H1 (cell line): ENCODE measurements at regions not wholly inside any gene's neighbourhood (a gene's known extent, or its start where the extent isn't known, plus 50 kb on each side); places are given as distances from the start of the nearest gene placed in this dataset.

Experiments
- CTCF ChIA-PET: fragments of 300-600 bp; sonication (Branson Sonifier 250); formaldehyde crosslinking; loops from one replicate; lab custom pipeline; 2021; ENCODE audit not compliant: partially characterized antibody; lab: Charles Lee
- POLR2A ChIA-PET: fragments of 300-600 bp; sonication (Branson Sonifier 250); formaldehyde crosslinking; loops from one replicate; lab custom pipeline; 2021; ENCODE audit warnings: inconsistent platforms; ENCODE audit not compliant: partially characterized antibody; lab: Charles Lee
- DNase-seq, 2 experiments: peaks; one replicate each; pipeline versions ENCODE4 v3.0.0 to v3.0.0-alpha.2; 2010 to 2022; ENCODE audit warnings: low spot score in 2 of 2, low read depth in 1 of 2, mixed read lengths in 1 of 2
- FAIRE-seq: peaks from 2 replicates; lab custom pipeline; 2011; peaks lifted over from hg19 to GRCh38; lab: Jason Lieb, UNC
- H2AFZ ChIP-seq: 2 replicates; pipeline ENCODE4 v1.8.1; 2012; ENCODE audit warnings: low read length, inconsistent platforms
- H2AK5ac ChIP-seq: 2 replicates; pipeline ENCODE4 v1.6.1; 2013; ENCODE audit warnings: low read depth, low read length
- H2BK120ac ChIP-seq: replicated peaks from 2 replicates; pipeline ENCODE3; 2013; ENCODE audit warnings: low read depth, low read length, inconsistent platforms
- H2BK12ac ChIP-seq: 2 replicates; pipeline ENCODE4 v1.6.1; 2013; ENCODE audit warnings: low read depth, low read length
- H2BK15ac ChIP-seq: 2 replicates; pipeline ENCODE4 v1.6.1; 2013; ENCODE audit warnings: low read length
- H2BK20ac ChIP-seq: 2 replicates; pipeline ENCODE4 v1.6.1; 2013; ENCODE audit warnings: low read length
- H2BK5ac ChIP-seq: 2 replicates; pipeline ENCODE4 v1.6.1; 2013; ENCODE audit warnings: low read depth, low read length
- H3K14ac ChIP-seq: 2 replicates; pipeline ENCODE4 v1.6.1; 2013; ENCODE audit warnings: inconsistent platforms; ENCODE audit not compliant: insufficient read length
- H3K18ac ChIP-seq: 2 replicates; pipeline ENCODE4 v1.6.1; 2013; ENCODE audit warnings: low read length; ENCODE audit errors: extremely low read depth
- H3K23ac ChIP-seq: 2 replicates; pipeline ENCODE4 v1.6.1; 2013; ENCODE audit warnings: inconsistent platforms; ENCODE audit not compliant: insufficient read length
- H3K23me2 ChIP-seq: 2 replicates; pipeline ENCODE4 v1.6.1; 2013; ENCODE audit warnings: low read depth, low read length
- H3K27ac ChIP-seq: 2 replicates; pipeline ENCODE4 v1.6.1; 2011; ENCODE audit warnings: low read depth, low read length, inconsistent platforms
- H3K27me3 ChIP-seq, 4 experiments: replicated peaks in 1 of 4; 1 replicate in 1 of 4; 2 replicates in 3 of 4; pipeline versions ENCODE4 v1.6.1 to v1.8.1; 2011 to 2013; ENCODE audit warnings: low read length in 3 of 4, mild to moderate bottlenecking in 3 of 4, inconsistent platforms in 2 of 4, mixed read lengths in 2 of 4, moderate library complexity in 1 of 4; ENCODE audit not compliant: control insufficient read depth in 3 of 4, insufficient read depth in 3 of 4; ENCODE audit errors: extremely low read depth in 1 of 4
- H3K36me3 ChIP-seq, 4 experiments: 2 replicates each; pipeline versions ENCODE4 v1.6.1 to v1.8.1; 2011 to 2013; ENCODE audit warnings: mild to moderate bottlenecking in 4 of 4, low read length in 3 of 4, moderate library complexity in 2 of 4, control low read depth in 1 of 4, inconsistent platforms in 1 of 4; ENCODE audit not compliant: insufficient read depth in 4 of 4, control insufficient read depth in 2 of 4
- H3K4ac ChIP-seq: replicated peaks from 2 replicates; pipeline ENCODE3; 2013; ENCODE audit warnings: low read length, low read depth, mixed read lengths, inconsistent platforms; ENCODE audit not compliant: insufficient read length
- H3K4me1 ChIP-seq, 4 experiments: replicated peaks in 1 of 4; 1 replicate in 1 of 4; 2 replicates in 3 of 4; pipeline versions ENCODE4 v1.6.1 to v1.8.1; 2011 to 2013; ENCODE audit warnings: low read length in 3 of 4, inconsistent platforms in 2 of 4, mixed read lengths in 1 of 4; ENCODE audit not compliant: insufficient read depth in 4 of 4, control insufficient read depth in 3 of 4
- H3K4me2 ChIP-seq, 2 experiments: 2 replicates each; pipeline versions ENCODE4 v1.6.1 to v1.8.1; 2011 to 2013; ENCODE audit warnings: low read depth in 2 of 2, low read length in 2 of 2, control low read depth in 1 of 2, inconsistent platforms in 1 of 2, mild to moderate bottlenecking in 1 of 2; ENCODE audit not compliant: insufficient read depth in 1 of 2
- H3K4me3 ChIP-seq, 4 experiments: fragments of 200-600, 300-600 bp in 1 of 4; sonication (generic), shearing (Covaris generic), sonication (Bioruptor Twin) in 1 of 4; 2 replicates each; pipeline versions ENCODE4 v1.5.1 to v1.8.1; 2011 to 2016; ENCODE audit warnings: low read length in 4 of 4, low read depth in 3 of 4, control low read depth in 2 of 4, inconsistent platforms in 2 of 4, mild to moderate bottlenecking in 2 of 4, mixed read lengths in 1 of 4, moderate library complexity in 1 of 4; ENCODE audit not compliant: insufficient read depth in 2 of 4; ENCODE audit errors: extremely low read depth in 1 of 4
- H3K56ac ChIP-seq: replicated peaks from 2 replicates; pipeline ENCODE3; 2013; ENCODE audit warnings: low read depth, mild to moderate bottlenecking, mixed read lengths, low read length, inconsistent platforms; ENCODE audit not compliant: insufficient read length
- H3K79me1 ChIP-seq: 2 replicates; pipeline ENCODE4 v1.6.1; 2013; ENCODE audit warnings: low read depth, low read length, control low read depth
- H3K79me2 ChIP-seq, 2 experiments: 2 replicates each; pipeline versions ENCODE4 v1.6.1 to v1.8.1; 2012 to 2013; ENCODE audit warnings: low read length in 2 of 2, mild to moderate bottlenecking in 2 of 2, inconsistent platforms in 1 of 2; ENCODE audit not compliant: insufficient read depth in 2 of 2, control insufficient read depth in 1 of 2
- H3K9ac ChIP-seq, 4 experiments: replicated peaks in 1 of 4; 1 replicate in 1 of 4; 2 replicates in 3 of 4; pipeline versions ENCODE4 v1.6.1 to v1.8.1; 2011 to 2013; ENCODE audit warnings: low read depth in 3 of 4, low read length in 3 of 4, control low read depth in 2 of 4, mild to moderate bottlenecking in 2 of 4, moderate library complexity in 2 of 4, inconsistent platforms in 1 of 4; ENCODE audit errors: extremely low read depth in 1 of 4
- H3K9me3 ChIP-seq, 2 experiments: 2 replicates each; pipeline versions ENCODE4 v1.6.1 to v1.8.1; 2012 to 2013; ENCODE audit warnings: mild to moderate bottlenecking in 2 of 2, moderate library complexity in 2 of 2, control low read depth in 1 of 2, inconsistent platforms in 1 of 2, low read depth in 1 of 2, low read length in 1 of 2, mixed read lengths in 1 of 2; ENCODE audit not compliant: insufficient read depth in 2 of 2
- H4K20me1 ChIP-seq, 2 experiments: replicated peaks in 1 of 2; 2 replicates each; pipeline versions ENCODE3 to v1.8.1; 2011 to 2013; ENCODE audit warnings: inconsistent platforms in 2 of 2, low read length in 2 of 2, mild to moderate bottlenecking in 1 of 2; ENCODE audit not compliant: insufficient read depth in 2 of 2, control insufficient read depth in 1 of 2
- H4K5ac ChIP-seq: 2 replicates; pipeline ENCODE4 v1.6.1; 2013; ENCODE audit warnings: low read length, low read depth, mixed read lengths, inconsistent platforms; ENCODE audit not compliant: insufficient read length
- H4K8ac ChIP-seq: 2 replicates; pipeline ENCODE4 v1.8.0; 2013; ENCODE audit warnings: mild to moderate bottlenecking, moderate library complexity, low read length, inconsistent platforms; ENCODE audit not compliant: insufficient read depth; ENCODE audit errors: extremely low read depth
- H4K91ac ChIP-seq: replicated peaks from 2 replicates; pipeline ENCODE3; 2013; ENCODE audit warnings: low read length, mixed read lengths, inconsistent platforms; ENCODE audit not compliant: insufficient read length
- FOSL1 ChIP-seq: IDR thresholded peaks from 2 replicates; pipeline ENCODE4 v1.6.1; 2011; ENCODE audit warnings: mild to moderate bottlenecking, low read depth, low read length, moderate library complexity; ENCODE audit not compliant: insufficient read depth
- MAFK ChIP-seq: IDR thresholded peaks from 2 replicates; pipeline ENCODE4 v1.6.1; 2012; ENCODE audit warnings: low read depth, mild to moderate bottlenecking, improper control_type of control experiment, low read length
- POLR2AphosphoS5 ChIP-seq: IDR thresholded peaks from 2 replicates; pipeline ENCODE4 v1.6.1; 2011; ENCODE audit warnings: low read depth, low read length
- SIX5 ChIP-seq: IDR thresholded peaks from 2 replicates; pipeline ENCODE4 v1.6.1; 2011; ENCODE audit warnings: mild to moderate bottlenecking, low read depth, low read length
- WGBS, 2 experiments: shearing (Covaris generic) in 1 of 2; methylation state at CpG; one replicate each; pipeline versions ENCODE4 v1.1.6 to v1.1.7; 2013 to 2015; ENCODE audit warnings: low lambda C conversion rate in 2 of 2, mixed read lengths in 2 of 2, inconsistent platforms in 1 of 2, low coverage in 1 of 2, missing lambda C conversion rate in 1 of 2; ENCODE audit not compliant: insufficient replicate concordance in 2 of 2, insufficient coverage in 1 of 2, insufficient read length in 1 of 2; ENCODE audit errors: extremely low coverage in 1 of 2, missing lambda C conversion rate in 1 of 2; 5-methylcytosine and 5-hydroxymethylcytosine counted together
- TF ChIP-seq, protein P1 (sequence below): IDR thresholded peaks from 2 replicates; pipeline ENCODE4 v1.6.1; 2011; ENCODE audit warnings: low read depth, mild to moderate bottlenecking, low read length; ENCODE audit not compliant: insufficient read depth

DNA sequence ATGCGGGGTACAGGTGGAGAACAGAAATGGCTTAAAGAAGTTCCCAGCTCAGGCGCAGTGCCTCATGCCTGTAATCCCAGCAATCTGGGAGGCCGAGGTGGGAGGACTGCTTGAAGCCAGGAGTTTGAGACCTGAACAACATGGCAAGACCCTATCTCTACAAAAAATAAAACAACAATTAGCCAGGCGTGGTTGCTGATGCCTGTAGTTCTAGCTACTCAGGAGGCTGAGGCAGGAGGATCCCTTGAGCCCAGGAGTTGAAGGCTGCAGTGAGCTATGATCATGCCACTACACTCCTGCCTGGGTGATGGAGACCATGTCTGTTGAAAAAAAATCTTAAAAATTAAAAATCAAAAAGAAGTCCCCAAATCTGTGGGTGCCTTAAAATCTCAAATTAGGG is 228.3 kb upstream of the WSB1 start:
- H4K8ac ChIP-seq: no peak overlapping the region
- no peaks in the 10 kb centered on the region for H4K20me1 ChIP-seq
- H2AFZ ChIP-seq: no peak overlapping the region
- ChIA-PET CTCF (no interaction called here), POLR2A (no interaction called here)
- DNase-seq (no peak), FAIRE-seq (no peak)
- H3K27me3 ChIP-seq: peaks cover 0 to 1% (median 0%) of the 10 kb centered on the region in 4 experiments; a peak in 1 of 7 replicates
- no peak overlapping the region for H3K27ac ChIP-seq
- no peaks in the 10 kb centered on the region for H3K4me1 ChIP-seq
- H3K23me2 ChIP-seq: no peaks in the 10 kb centered on the region
- H3K56ac ChIP-seq: no peak overlapping the region
- no peak overlapping the region for H2BK5ac ChIP-seq
- H4K5ac ChIP-seq: no peak overlapping the region
- H2BK120ac ChIP-seq: no peak overlapping the region
- no peak overlapping the region for H3K4ac ChIP-seq
- no peak overlapping the region for H2BK15ac ChIP-seq
- TF ChIP-seq, protein P1, sequence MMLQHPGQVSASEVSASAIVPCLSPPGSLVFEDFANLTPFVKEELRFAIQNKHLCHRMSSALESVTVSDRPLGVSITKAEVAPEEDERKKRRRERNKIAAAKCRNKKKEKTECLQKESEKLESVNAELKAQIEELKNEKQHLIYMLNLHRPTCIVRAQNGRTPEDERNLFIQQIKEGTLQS: no peak
- TF ChIP-seq FOSL1 (no peak), SIX5 (no peak), POLR2AphosphoS5 (no peak), MAFK (no peak)
- no peak overlapping the region for H2BK20ac ChIP-seq
- H3K79me2 ChIP-seq: no peaks in the 10 kb centered on the region
- H2BK12ac ChIP-seq: no peak overlapping the region
- H3K9ac ChIP-seq: no peak overlapping the region
- 75% methylated on average over 4 of the region's 4 CpGs; no CpG with 5 or more reads in 1 of the 2 experiments for WGBS, 2 experiments
- no peak overlapping the region for H3K23ac ChIP-seq
- peaks cover 64 to 66% of the 10 kb centered on the region in 2 experiments for H3K9me3 ChIP-seq
- H2AK5ac ChIP-seq: no peak overlapping the region
- no peak overlapping the region for H3K18ac ChIP-seq
- H3K79me1 ChIP-seq: no peaks in the 10 kb centered on the region
- H3K14ac ChIP-seq: no peak overlapping the region
- no peak overlapping the region for H3K4me2 ChIP-seq
- no peak overlapping the region for H3K4me3 ChIP-seq
- H4K91ac ChIP-seq: no peak overlapping the region
- H3K36me3 ChIP-seq: no peaks in the 10 kb centered on the region
